HCT116 (cell line): ENCODE measurements at regions not wholly inside any gene's neighbourhood (a gene's known extent, or its start where the extent isn't known, plus 50 kb on each side); places are given as distances from the start of the nearest gene placed in this dataset.

Experiments used
- ATAC-seq: fragments of 200-7000 bp; cut with Tn5 transposase; 2 replicates; pipeline ENCODE4 v1.9.1; 2020; ENCODE audit warnings: mild to moderate bottlenecking, moderate library complexity
- BruUV-seq: library from RNA; stranded (reverse); fragments of 400-500 nt; replicated peaks from 2 replicates; lab custom pipeline; 2021; lab: Mats Ljungman, UMichigan
- CTCF ChIA-PET: fragments of 300-600 bp; sonication (Branson Sonifier 250); formaldehyde crosslinking; loops from one replicate; lab custom pipeline; 2021; ENCODE audit warnings: antibody characterized with exemption; lab: Charles Lee
- POLR2A ChIA-PET: fragments of 300-600, 350-600 bp; sonication (Branson Sonifier 250); formaldehyde crosslinking; loops from one replicate; lab custom pipeline; 2021; ENCODE audit warnings: antibody characterized with exemption; lab: Charles Lee
- RAD21 ChIA-PET, 2 experiments: fragments of 300-600 bp; sonication (Branson Sonifier 250); formaldehyde crosslinking; loops; one replicate each; lab custom pipeline; 2023; ENCODE audit warnings: low total read pairs in 2 of 2; ENCODE audit not compliant: uncharacterized antibody in 2 of 2, unreplicated experiment in 2 of 2, low non-redundant PET in 1 of 2; lab: Charles Lee
- DNase-seq: peaks from one replicate; pipeline ENCODE4 v3.0.0-alpha.2; 2010; ENCODE audit warnings: low read depth, low spot score
- H2AFZ ChIP-seq: fragments of 200-600 bp; shearing (Covaris generic), sonication (generic); 2 replicates; pipeline ENCODE4 v1.6.1; 2017; ENCODE audit warnings: low read depth, mixed run types, mixed read lengths, antibody characterized with exemption, low read length; ENCODE audit not compliant: poor library complexity, severe bottlenecking
- H3K27ac ChIP-seq: 2 replicates; pipeline ENCODE4 v1.5.1; 2012; ENCODE audit warnings: low read depth, low read length
- H3K27me3 ChIP-seq: fragments of 200-600 bp; sonication (generic); 2 replicates; pipeline ENCODE4 v1.6.1; 2016; ENCODE audit warnings: mixed run types, low read length, mixed read lengths; ENCODE audit not compliant: insufficient read depth
- H3K36me3 ChIP-seq, 2 experiments: fragments of 200-500 bp in 1 of 2; fragments of 200-600 bp in 1 of 2; sonication (Bioruptor generic) in 1 of 2; sonication (generic) in 1 of 2; 2 replicates each; pipeline versions ENCODE4 v1.5.1 to v1.6.1; 2014 to 2016; ENCODE audit warnings: low read length in 2 of 2, inconsistent platforms in 1 of 2, mixed read lengths in 1 of 2, mixed run types in 1 of 2; ENCODE audit not compliant: insufficient read depth in 2 of 2, control insufficient read depth in 1 of 2
- H3K4me1 ChIP-seq, 2 experiments: fragments of 200-600 bp in 1 of 2; sonication (generic) in 1 of 2; 2 replicates each; pipeline versions ENCODE4 v1.5.1 to v1.6.1; 2012 to 2017; ENCODE audit warnings: low read length in 2 of 2, inconsistent platforms in 1 of 2, mild to moderate bottlenecking in 1 of 2, mixed read lengths in 1 of 2, mixed run types in 1 of 2, moderate library complexity in 1 of 2; ENCODE audit not compliant: insufficient read depth in 2 of 2, control insufficient read depth in 1 of 2
- H3K4me2 ChIP-seq: fragments of 200-600 bp; sonication (generic); 2 replicates; pipeline ENCODE4 v1.6.1; 2017; ENCODE audit warnings: mixed run types, low read length, mixed read lengths
- H3K4me3 ChIP-seq, 2 experiments: fragments of 200-600 bp in 1 of 2; sonication (generic) in 1 of 2; replicated peaks in 1 of 2; 2 replicates each; pipeline ENCODE4 v1.5.1; 2011 to 2016; ENCODE audit warnings: low read length in 2 of 2, control low read depth in 1 of 2, low read depth in 1 of 2, mild to moderate bottlenecking in 1 of 2, mixed read lengths in 1 of 2, mixed run types in 1 of 2
- H3K79me2 ChIP-seq: fragments of 200-600 bp; sonication (generic); 2 replicates; pipeline ENCODE4 v1.6.1; 2017; ENCODE audit warnings: mild to moderate bottlenecking, mixed run types, low read length, moderate library complexity, mixed read lengths; ENCODE audit not compliant: insufficient read depth
- H3K9ac ChIP-seq: fragments of 200-600 bp; sonication (generic); 2 replicates; pipeline ENCODE4 v1.6.1; 2016; ENCODE audit warnings: low read length, mixed read lengths
- H3K9me2 ChIP-seq: fragments of 200-600 bp; sonication (generic), shearing (Covaris generic); 2 replicates; pipeline ENCODE4 v1.6.1; 2017; ENCODE audit warnings: mixed run types, mild to moderate bottlenecking, moderate library complexity; ENCODE audit not compliant: insufficient read depth
- H3K9me3 ChIP-seq, 2 experiments: fragments of 200-500 bp in 1 of 2; fragments of 200-600 bp in 1 of 2; sonication (Bioruptor generic) in 1 of 2; sonication (generic) in 1 of 2; 2 replicates each; pipeline ENCODE4 v1.6.1; 2014 to 2017; ENCODE audit warnings: low read length in 2 of 2, mixed read lengths in 2 of 2, inconsistent platforms in 1 of 2, low read depth in 1 of 2, mild to moderate bottlenecking in 1 of 2, mixed run types in 1 of 2, moderate library complexity in 1 of 2; ENCODE audit not compliant: control insufficient read depth in 1 of 2, insufficient read depth in 1 of 2
- H4K20me1 ChIP-seq: fragments of 200-600 bp; sonication (generic), shearing (Covaris generic); 2 replicates; pipeline ENCODE4 v1.6.1; 2017; ENCODE audit warnings: mixed run types, mild to moderate bottlenecking, moderate library complexity; ENCODE audit not compliant: insufficient read depth
- CBX3 ChIP-seq: IDR thresholded peaks from 2 replicates; pipeline ENCODE4 v1.6.1; 2012; ENCODE audit warnings: low read depth
- CEBPB ChIP-seq: IDR thresholded peaks from 2 replicates; pipeline ENCODE4 v1.6.1; 2012; ENCODE audit warnings: low read depth
- CTCF ChIP-seq, 3 experiments: fragments of 200-600 bp in 1 of 3; sonication (generic) in 1 of 3; IDR thresholded peaks in 2 of 3; conservative IDR thresholded peaks in 1 of 3; 2 replicates each; pipeline ENCODE4 v1.5.1; 2012 to 2017; ENCODE audit warnings: low read depth in 2 of 3, low read length in 2 of 3, antibody characterized with exemption in 1 of 3, borderline replicate concordance in 1 of 3, control low read depth in 1 of 3, mild to moderate bottlenecking in 1 of 3, mixed read lengths in 1 of 3, mixed run types in 1 of 3, moderate library complexity in 1 of 3; ENCODE audit not compliant: insufficient read depth in 1 of 3
- EGR1 ChIP-seq: IDR thresholded peaks from 2 replicates; pipeline ENCODE4 v1.6.1; 2012; ENCODE audit warnings: low read depth
- ELF1 ChIP-seq: IDR thresholded peaks from 2 replicates; pipeline ENCODE4 v1.6.1; 2012; ENCODE audit warnings: low read depth, borderline replicate concordance
- EZH2 ChIP-seq: fragments of 200-600 bp; sonication (generic); IDR thresholded peaks from 2 replicates; pipeline ENCODE4 v1.6.1; 2017; ENCODE audit warnings: antibody characterized with exemption, mixed run types
- EZH2phosphoT487 ChIP-seq: fragments of 200-600 bp; IDR thresholded peaks from 2 replicates; pipeline ENCODE4 v1.6.1; 2018; ENCODE audit warnings: antibody characterized with exemption, borderline replicate concordance
- FOSL1 ChIP-seq: IDR thresholded peaks from 2 replicates; pipeline ENCODE4 v1.6.1; 2012; ENCODE audit warnings: low read depth
- JUND ChIP-seq: IDR thresholded peaks from 2 replicates; pipeline ENCODE4 v1.6.1; 2012
- POLR2A ChIP-seq: IDR thresholded peaks from 2 replicates; pipeline ENCODE4 v1.7.0; 2011; ENCODE audit warnings: borderline replicate concordance; ENCODE audit not compliant: insufficient read depth, insufficient read length; ENCODE audit errors: extremely low read depth
- POLR2AphosphoS5 ChIP-seq: IDR thresholded peaks from 2 replicates; pipeline ENCODE4 v1.6.1; 2011; ENCODE audit warnings: mild to moderate bottlenecking, low read depth, low read length, moderate library complexity
- RAD21 ChIP-seq: IDR thresholded peaks from 2 replicates; pipeline ENCODE4 v1.6.1; 2012; ENCODE audit warnings: low read depth, mild to moderate bottlenecking
- SIN3A ChIP-seq: IDR thresholded peaks from 2 replicates; pipeline ENCODE4 v1.6.1; 2012; ENCODE audit warnings: low read depth
- SRF ChIP-seq: IDR thresholded peaks from 2 replicates; pipeline ENCODE4 v1.6.1; 2012; ENCODE audit warnings: low read depth
- YY1 ChIP-seq: IDR thresholded peaks from 2 replicates; pipeline ENCODE4 v1.6.1; 2011; ENCODE audit warnings: low read length, low read depth, moderate library complexity, mild to moderate bottlenecking; ENCODE audit not compliant: insufficient replicate concordance; ENCODE audit errors: extremely low read depth
- ZNF274 ChIP-seq: fragments of 200-500 bp; sonication (Bioruptor generic); IDR thresholded peaks from 2 replicates; pipeline ENCODE4 v1.6.1; 2014; ENCODE audit warnings: mild to moderate bottlenecking, low read depth, low read length, inconsistent platforms
- intact Hi-C: fragments of 100-400 bp; cut with micrococcal nuclease; formaldehyde crosslinking; loops from 2 replicates; pipeline ENCODE4 v1.10.0; 2022
- TF ChIP-seq, protein P1 (sequence below): IDR thresholded peaks from 2 replicates; pipeline ENCODE4 v1.6.1; 2012
- TF ChIP-seq, protein P2 (sequence below): IDR thresholded peaks from 2 replicates; pipeline ENCODE4 v1.6.1; 2012; ENCODE audit warnings: low read depth
- TF ChIP-seq, protein P3 (sequence below): IDR thresholded peaks from 2 replicates; pipeline ENCODE4 v1.6.1; 2012
- TF ChIP-seq, protein P4 (sequence below): IDR thresholded peaks from 2 replicates; pipeline ENCODE4 v1.6.1; 2011; ENCODE audit warnings: mild to moderate bottlenecking, low read length, moderate library complexity; ENCODE audit not compliant: insufficient replicate concordance; ENCODE audit errors: extremely low read depth

GRCh38 chr7:97659363-97660045 lies 72.4 kb upstream of the TAC1 start:
- POLR2A ChIA-PET = no interaction called here
- Histone ChIP-seq H4K20me1 (no peaks in the 10 kb centered on the region), H3K9ac (no peak overlapping the region), H3K4me1 (no peaks in the 10 kb centered on the region), H3K9me3 (no peaks in the 10 kb centered on the region), H2AFZ (no peak overlapping the region), H3K79me2 (no peaks in the 10 kb centered on the region), H3K4me3 (no peak overlapping the region), H3K27ac (no peak overlapping the region), H3K4me2 (no peak overlapping the region), H3K27me3 (peaks cover 28% of the 10 kb centered on the region), H3K9me2 (no peaks in the 10 kb centered on the region), H3K36me3 (no peaks in the 10 kb centered on the region)
- CTCF ChIA-PET = no interaction called here
- intact Hi-C loops = no loop called here
- DNase-seq = no peak
- TF ChIP-seq, protein P1, sequence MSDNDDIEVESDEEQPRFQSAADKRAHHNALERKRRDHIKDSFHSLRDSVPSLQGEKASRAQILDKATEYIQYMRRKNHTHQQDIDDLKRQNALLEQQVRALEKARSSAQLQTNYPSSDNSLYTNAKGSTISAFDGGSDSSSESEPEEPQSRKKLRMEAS = no peak
- no peak for TF ChIP-seq RAD21
- TF ChIP-seq FOSL1 = no peak
- TF ChIP-seq EGR1 = no peak
- TF ChIP-seq ZNF274 = no peak
- TF ChIP-seq SIN3A = no peak
- TF ChIP-seq SRF = no peak
- TF ChIP-seq CBX3 = no peak
- TF ChIP-seq JUND = no peak
- no peak for TF ChIP-seq CTCF (IDR thresholded peaks at IDR 0.05 in 2 of 3, conservative IDR thresholded peaks at IDR 0.05 in 1 of 3; ENCODE audit: borderline replicate concordance in 1 of 3, insufficient read depth in 1 of 3, low read depth in 2 of 3, low read length in 2 of 3)
- no peak for TF ChIP-seq YY1
- TF ChIP-seq POLR2A = no peak
- TF ChIP-seq, protein P2, sequence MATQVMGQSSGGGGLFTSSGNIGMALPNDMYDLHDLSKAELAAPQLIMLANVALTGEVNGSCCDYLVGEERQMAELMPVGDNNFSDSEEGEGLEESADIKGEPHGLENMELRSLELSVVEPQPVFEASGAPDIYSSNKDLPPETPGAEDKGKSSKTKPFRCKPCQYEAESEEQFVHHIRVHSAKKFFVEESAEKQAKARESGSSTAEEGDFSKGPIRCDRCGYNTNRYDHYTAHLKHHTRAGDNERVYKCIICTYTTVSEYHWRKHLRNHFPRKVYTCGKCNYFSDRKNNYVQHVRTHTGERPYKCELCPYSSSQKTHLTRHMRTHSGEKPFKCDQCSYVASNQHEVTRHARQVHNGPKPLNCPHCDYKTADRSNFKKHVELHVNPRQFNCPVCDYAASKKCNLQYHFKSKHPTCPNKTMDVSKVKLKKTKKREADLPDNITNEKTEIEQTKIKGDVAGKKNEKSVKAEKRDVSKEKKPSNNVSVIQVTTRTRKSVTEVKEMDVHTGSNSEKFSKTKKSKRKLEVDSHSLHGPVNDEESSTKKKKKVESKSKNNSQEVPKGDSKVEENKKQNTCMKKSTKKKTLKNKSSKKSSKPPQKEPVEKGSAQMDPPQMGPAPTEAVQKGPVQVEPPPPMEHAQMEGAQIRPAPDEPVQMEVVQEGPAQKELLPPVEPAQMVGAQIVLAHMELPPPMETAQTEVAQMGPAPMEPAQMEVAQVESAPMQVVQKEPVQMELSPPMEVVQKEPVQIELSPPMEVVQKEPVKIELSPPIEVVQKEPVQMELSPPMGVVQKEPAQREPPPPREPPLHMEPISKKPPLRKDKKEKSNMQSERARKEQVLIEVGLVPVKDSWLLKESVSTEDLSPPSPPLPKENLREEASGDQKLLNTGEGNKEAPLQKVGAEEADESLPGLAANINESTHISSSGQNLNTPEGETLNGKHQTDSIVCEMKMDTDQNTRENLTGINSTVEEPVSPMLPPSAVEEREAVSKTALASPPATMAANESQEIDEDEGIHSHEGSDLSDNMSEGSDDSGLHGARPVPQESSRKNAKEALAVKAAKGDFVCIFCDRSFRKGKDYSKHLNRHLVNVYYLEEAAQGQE = no peak
- no peak for TF ChIP-seq EZH2phosphoT487
- no peak for TF ChIP-seq ELF1
- TF ChIP-seq POLR2AphosphoS5 = no peak
- TF ChIP-seq, protein P3, sequence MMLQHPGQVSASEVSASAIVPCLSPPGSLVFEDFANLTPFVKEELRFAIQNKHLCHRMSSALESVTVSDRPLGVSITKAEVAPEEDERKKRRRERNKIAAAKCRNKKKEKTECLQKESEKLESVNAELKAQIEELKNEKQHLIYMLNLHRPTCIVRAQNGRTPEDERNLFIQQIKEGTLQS = no peak
- no peak for TF ChIP-seq CEBPB
- TF ChIP-seq, protein P4, sequence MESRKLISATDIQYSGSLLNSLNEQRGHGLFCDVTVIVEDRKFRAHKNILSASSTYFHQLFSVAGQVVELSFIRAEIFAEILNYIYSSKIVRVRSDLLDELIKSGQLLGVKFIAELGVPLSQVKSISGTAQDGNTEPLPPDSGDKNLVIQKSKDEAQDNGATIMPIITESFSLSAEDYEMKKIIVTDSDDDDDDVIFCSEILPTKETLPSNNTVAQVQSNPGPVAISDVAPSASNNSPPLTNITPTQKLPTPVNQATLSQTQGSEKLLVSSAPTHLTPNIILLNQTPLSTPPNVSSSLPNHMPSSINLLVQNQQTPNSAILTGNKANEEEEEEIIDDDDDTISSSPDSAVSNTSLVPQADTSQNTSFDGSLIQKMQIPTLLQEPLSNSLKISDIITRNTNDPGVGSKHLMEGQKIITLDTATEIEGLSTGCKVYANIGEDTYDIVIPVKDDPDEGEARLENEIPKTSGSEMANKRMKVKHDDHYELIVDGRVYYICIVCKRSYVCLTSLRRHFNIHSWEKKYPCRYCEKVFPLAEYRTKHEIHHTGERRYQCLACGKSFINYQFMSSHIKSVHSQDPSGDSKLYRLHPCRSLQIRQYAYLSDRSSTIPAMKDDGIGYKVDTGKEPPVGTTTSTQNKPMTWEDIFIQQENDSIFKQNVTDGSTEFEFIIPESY = no peak
- no peak for TF ChIP-seq EZH2
- RAD21 ChIA-PET = no interaction called here
- BruUV-seq = no TSS peak
- no peak for ATAC-seq
